Stimulated activated CD4-positive, alpha-beta T cell treated with anti-CD3 and anti-CD28 coated beads, Interleukin-12 subunit alpha, Interleukin-12 subunit beta, amount 100 ng/mL, for 48 hours (primary cell): ENCODE measurements at regions not wholly inside any gene's neighbourhood (a gene's known extent, or its start where the extent isn't known, plus 50 kb on each side); places are given as distances from the start of the nearest gene placed in this dataset.
A peak's percentile ranks its signal among the peaks of the same experiment; 100 is the strongest.

Experiments used
- DNase-seq, 3 donors: peaks; one replicate each; pipeline ENCODE4 v3.0.0-alpha.2; 2020; ENCODE audit warnings: low read depth in 2 of 3, low spot score in 1 of 3

- no peak for DNase-seq
Measured at GRCh38 chr12:126537961-126538530, 1472.8 kb downstream of the AACS start.

GRCh38 chr12:126538888-126539287 lies 1473.7 kb downstream of the AACS start:
- no peak for DNase-seq

GRCh38 chr12:126545411-126545810 lies 1480.2 kb downstream of the AACS start:
- no peak for DNase-seq

DNA sequence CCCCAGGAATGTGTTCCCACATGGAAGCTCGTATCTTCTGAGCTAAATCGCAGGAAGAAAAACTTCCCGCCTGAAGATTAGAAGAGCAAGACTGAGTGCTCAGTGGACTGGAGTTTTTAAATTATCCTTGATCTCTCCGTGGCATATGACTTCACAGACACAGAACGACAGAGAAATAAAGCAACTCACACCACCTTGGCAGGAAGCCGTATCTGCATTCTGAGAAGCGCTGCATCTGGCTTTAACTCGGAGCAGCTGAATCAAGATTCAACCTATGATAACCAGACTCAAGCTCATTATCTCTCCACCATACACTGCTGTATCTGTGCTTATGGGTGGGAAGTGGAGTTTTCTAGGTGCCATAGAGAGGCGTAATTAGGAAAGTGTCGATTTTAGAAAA lies 1482.7 kb downstream of the AACS start:
- no peak for DNase-seq

GRCh38 chr12:126551869-126552268 lies 1486.6 kb downstream of the AACS start:
- no peak for DNase-seq

DNA sequence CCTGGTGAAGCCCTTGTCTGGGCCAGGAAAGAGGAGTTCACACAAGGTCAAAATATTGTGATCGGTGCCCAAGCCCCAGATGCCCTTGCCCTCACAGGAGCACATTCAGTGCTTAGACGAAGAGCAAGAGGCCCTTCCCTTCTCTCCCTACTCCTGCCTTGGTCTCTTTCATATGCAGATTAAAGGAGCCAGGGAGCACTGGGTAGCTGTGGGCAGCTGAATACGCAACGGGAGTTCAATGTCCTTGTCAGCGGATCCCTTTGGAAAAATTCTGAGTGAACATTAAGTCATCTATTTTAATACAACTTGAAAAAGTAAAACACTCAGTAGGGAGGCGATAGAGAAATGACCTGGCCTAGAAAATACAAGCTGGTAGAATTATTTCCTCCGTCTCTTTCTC lies 1489.4 kb downstream of the AACS start:
- DNase-seq, result no peak

GRCh38 chr12:126557659-126558058 lies 1492.4 kb downstream of the AACS start:
- no peak for DNase-seq

DNA sequence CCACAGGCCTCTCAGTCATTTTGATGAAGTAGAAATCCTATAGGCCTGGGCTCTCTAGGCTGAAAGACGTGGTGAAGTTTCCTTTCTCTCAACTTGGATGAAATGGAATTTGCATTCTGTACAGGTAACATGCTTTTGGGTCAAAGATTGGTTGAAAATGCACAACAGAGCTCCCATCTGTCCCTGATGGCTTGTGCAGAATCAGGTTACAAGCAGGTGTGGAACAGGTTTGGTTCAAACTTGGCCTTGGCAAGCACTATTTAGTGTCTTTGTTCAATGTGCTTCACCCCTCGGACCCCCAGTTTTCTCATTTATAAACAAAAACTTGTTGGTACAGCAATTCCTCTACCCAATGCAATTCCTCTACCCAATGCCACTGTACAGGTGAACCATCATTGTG lies 1493.0 kb downstream of the AACS start:
- no peak for DNase-seq

DNA sequence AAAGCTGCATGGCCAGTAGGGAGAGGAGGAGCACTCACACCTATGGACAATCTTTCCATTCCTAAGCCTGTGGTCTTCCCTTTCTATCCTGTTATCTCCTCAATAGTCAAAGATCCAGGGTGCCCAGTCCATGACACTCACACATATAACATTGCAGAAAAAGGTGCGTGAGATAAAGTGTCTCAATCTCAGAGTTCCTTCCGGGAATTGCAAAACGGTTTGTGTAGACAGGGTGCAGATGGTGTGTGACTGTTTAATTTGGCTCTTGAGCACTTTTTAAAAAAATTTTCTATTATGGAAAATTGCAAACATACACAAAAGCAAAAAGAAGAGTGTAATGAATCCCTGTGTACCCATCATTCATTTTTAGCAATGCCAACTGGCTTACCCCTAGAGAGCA lies 1493.6 kb downstream of the AACS start:
- no peak for DNase-seq

GRCh38 chr12:126567016-126567415 lies 1501.8 kb downstream of the AACS start:
- DNase-seq, result no peak

GRCh38 chr12:126569706-126570105 lies 1504.5 kb downstream of the AACS start:
- no peak for DNase-seq

DNA sequence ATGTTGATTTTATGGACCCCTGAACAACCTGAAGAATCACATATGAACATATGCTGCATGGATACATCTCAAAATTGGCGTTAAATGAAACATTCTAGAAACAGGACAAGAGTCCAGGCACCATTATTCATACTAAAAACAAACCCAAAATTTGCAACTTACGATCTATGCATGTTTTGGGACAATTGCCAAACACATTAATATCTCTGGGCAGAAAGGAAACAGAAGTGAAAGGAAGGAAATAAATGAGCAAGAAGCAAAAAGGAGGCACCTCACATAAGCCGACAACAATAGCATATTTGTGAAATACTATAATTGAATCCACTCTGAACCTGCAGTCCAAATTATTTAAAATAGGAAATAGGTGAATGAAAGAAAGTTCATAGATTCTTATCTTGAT lies 1505.3 kb downstream of the AACS start:
- DNase-seq, result no peak

DNA sequence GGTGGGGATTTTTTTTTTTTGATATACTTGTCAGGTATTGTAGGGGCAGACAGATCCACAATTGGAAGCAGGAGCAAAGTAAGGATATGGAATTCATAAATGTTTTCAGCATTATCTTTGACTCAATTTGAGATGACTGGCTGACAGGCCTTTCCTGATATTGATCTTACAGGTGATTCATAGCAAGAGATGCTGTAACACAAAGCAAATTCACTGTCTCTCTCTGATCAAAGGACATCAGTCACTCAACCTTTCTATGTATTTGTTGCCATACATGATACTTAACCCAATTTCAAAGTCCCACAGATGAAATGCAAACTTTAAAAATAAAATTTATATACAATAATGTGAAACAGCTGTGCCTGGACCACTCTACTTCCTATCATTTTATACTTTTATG lies 1506.9 kb downstream of the AACS start:
- no peak for DNase-seq

- DNase-seq, result no peak
Measured at GRCh38 chr12:126581655-126582054, 1516.4 kb downstream of the AACS start.

DNA sequence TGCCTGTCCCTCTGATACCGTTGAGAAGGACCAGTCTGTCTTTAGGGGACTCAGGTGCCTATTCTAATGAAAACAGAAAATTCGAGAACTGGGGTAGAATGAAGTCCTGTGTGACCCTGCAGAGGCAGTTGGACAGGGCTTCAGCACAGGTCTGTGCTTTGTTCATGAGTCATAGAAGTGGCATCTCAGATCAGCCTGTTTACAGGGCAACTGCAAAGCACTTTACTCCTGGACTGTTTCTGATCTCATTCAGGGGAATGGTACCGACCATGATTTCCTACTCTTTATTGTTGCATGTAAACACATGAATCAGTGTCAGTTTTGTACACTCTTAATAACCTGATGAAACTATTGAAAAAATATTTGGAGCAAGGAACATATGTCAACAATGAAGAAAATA lies 1517.0 kb downstream of the AACS start:
- DNase-seq, result no peak

DNA sequence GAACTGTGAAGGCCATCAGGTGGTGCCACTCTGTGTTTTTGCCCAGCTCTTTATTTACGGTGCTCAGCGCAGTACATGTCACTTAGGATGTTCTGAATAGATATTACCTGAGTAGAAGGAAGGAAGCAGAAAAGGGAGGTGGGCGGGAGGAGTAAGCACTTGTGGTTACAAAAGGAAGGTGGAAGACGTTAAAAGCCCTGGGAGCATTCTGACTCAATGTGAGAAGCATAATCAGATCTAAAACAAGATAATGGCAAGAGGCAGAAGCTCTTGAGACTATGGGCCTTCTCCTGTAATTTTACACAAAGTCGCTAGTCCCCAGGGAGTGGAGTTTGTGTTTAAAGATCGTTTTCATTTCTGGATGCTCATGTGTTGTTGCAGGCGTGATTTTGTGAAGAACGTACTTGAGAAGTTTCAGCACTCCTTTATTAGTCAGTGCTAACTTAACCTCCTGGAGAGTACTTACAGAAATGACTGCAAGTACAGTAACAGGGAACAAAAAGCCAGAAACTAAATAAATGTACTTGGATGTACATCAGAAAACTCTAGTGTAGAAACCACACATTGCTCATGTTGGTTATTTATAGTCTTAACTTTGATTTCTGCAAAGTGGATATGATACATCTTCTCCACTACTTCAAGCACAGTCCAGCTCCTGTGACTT lies 1523.5 kb downstream of the AACS start:
- DNase-seq, result peak in 1 of 3 donors; percentile 10

DNA sequence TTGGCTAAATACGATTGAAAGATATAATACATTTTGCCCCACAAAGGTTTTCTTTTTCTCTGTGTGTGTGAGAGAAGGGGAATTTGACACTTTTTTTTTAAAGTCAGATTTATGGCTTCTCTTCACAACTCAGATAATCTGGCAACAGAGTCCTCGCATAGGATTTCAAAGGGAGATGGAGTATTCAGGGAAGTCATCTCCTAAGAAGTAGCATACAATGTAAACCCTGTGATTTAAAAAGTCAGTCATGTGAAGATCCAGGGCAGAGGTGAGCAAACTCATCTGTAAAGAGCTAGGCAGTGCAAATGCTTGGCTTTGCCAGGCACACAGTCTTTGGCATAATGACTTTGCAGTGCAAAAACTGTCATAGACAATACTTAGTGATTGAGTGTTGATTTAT lies 1526.3 kb downstream of the AACS start:
- no peak for DNase-seq

DNA sequence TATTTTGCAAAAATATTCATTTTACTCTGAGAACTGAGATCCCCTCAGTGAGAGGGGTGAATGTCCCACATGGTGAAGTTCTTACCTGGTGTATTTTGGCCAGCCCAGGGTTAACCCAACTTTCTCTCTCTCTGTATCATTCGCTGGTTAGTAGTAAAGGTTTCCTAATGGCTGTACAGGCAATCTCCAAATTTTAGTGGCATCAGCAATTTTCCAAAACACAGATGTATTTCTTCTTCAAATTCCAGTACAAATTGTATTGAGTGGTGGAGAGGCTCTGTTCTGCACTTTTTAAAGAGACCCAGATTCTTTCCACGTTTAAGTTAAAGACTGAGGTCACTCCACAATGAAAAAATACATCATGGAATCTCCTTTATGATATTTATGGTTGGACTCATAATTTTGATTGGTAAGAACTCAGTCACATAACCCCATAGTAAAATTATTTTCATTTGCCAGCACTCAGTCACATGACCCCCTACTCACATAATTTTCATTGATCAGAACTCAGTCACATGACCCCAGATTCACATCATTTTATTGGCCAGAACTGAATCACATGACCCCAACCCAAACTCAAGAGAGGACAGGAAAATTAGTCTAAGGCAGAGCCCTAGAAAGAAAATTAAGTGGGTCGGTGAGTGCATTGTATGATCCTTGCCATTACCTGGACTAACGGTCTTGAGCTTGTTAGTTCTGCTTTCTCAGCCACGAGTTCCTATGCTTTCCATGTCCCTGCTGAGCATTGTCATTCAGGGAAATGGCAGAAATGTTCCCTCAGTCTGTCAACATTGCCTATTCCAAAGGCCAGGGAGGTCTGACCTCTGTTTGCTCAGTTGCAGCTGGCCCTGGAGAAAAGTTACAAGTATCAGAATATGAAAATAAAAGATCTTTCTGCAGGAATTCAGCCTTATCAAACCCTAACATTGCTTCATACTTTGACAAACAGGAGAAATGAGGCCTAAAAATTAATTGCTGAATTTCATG lies 1536.2 kb downstream of the AACS start:
- DNase-seq, result no peak

DNA sequence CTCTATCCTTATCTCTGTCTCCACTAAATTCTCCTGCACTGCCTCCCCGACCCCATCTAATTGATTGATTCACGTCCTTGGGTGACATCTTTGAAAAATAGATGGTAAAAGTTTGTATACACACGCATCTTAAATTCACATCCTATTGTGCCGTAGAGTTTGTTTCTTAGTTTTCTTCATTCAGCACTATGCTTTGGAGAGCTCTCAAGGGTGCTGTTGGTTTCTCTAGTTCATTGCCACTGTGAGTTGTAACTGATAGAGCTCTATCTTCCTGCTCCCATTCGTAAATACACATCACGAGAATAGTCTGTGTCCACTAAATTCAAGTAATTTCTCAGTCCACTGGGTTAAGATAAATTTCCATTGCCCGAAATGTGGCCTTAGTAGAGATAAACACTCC lies 1537.4 kb downstream of the AACS start:
- DNase-seq, result no peak

DNA sequence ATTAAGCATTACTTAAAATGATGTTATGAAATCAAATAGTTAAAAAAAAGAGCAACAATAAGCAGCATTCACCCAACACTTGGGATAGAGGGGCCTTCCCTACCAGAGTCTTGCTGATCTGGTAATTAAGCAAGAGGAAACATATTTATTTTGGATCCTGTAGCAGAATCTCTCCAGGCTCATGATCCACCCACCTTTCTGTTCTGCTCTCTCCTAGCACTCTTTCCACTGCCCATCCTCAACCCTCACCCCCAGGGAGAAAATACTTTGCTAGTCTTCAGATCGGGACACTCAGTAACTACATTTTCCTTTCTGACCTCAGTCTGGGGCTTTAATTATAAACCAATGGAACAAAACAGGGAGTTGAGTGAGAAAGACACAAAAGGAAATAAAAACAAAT lies 1541.9 kb downstream of the AACS start:
- DNase-seq, result no peak

DNA sequence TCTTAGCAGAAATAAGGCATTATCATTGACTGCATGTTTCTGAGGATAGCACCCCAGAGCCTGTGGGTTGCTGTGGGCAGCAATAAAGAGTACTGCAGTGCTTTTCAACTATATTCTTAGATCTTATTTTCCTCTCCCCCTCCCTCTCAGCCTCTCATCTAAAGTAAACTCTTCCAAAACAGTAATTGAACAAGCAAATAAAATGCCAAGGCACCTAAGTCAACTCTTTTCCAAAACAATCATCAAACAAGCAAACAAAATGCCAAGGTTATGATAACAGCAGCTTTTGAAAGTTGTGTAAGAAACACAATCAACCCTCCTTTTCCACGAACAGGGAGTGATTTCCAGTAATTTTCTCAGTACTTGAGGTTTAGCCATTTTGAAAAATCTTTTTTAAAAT lies 1542.6 kb downstream of the AACS start:
- DNase-seq, result no peak

GRCh38 chr12:126608607-126609175 lies 1543.5 kb downstream of the AACS start:
- no peak for DNase-seq
